Fibroblast of mammary gland (primary cell): ENCODE measurements at regions not wholly inside any gene's neighbourhood (a gene's known extent, or its start where the extent isn't known, plus 50 kb on each side); places are given as distances from the start of the nearest gene placed in this dataset.
"Not testable (repeated sequence)": the region's sequence is repeated elsewhere in the genome, so short reads cannot be mapped to it uniquely, and the experiment has no call there.

Source experiments
- DNase-seq: peaks from one replicate; pipeline ENCODE4 v3.0.0-alpha.2; 2010; ENCODE audit warnings: low read depth
- H3K4me3 ChIP-seq: 2 replicates; pipeline ENCODE4 v1.5.1; 2011; ENCODE audit warnings: low read depth, mild to moderate bottlenecking, low read length, moderate library complexity; ENCODE audit not compliant: control insufficient read depth
- CTCF ChIP-seq: conservative IDR thresholded peaks from 2 replicates; pipeline ENCODE4 v1.5.1; 2011; ENCODE audit warnings: low read depth, low read length, inconsistent platforms; ENCODE audit not compliant: control insufficient read depth, insufficient read depth

GRCh38 chr14:65975865-65976264 is 510.3 kb upstream of the CCDC196 start:
- no peak overlapping the region for H3K4me3 ChIP-seq
- TF ChIP-seq CTCF, result no peak
- DNase-seq, result no peak

GRCh38 chr14:65976761-65977404 is 509.3 kb upstream of the CCDC196 start:
- no peak for TF ChIP-seq CTCF
- H3K4me3 ChIP-seq, result no peak overlapping the region
- DNase-seq, result no peak

GRCh38 chr14:65981192-65981843 is 504.9 kb upstream of the CCDC196 start:
- DNase-seq, result no peak
- no peak overlapping the region for H3K4me3 ChIP-seq
- TF ChIP-seq CTCF, result no peak

- DNase-seq, result no peak
- TF ChIP-seq CTCF, result no peak
- H3K4me3 ChIP-seq, result no peak overlapping the region
These were observed 500.1 kb upstream of the CCDC196 start for GRCh38 chr14:65986041-65986440.

GRCh38 chr14:65989981-65990380 is 496.2 kb upstream of the CCDC196 start:
- no peak overlapping the region for H3K4me3 ChIP-seq
- DNase-seq, result no peak
- no peak for TF ChIP-seq CTCF

- DNase-seq, result no peak
- TF ChIP-seq CTCF, result no peak
These were observed 495.1 kb upstream of the CCDC196 start for GRCh38 chr14:65991104-65991503.

GRCh38 chr14:65991935-65992334 is 494.2 kb upstream of the CCDC196 start:
- not testable (repeated sequence) for H3K4me3 ChIP-seq, DNase-seq

More at GRCh38 chr14:65991104-65991503, 495.1 kb upstream of the CCDC196 start:
- H3K4me3 ChIP-seq, result no peak overlapping the region
